NCI-H345 treated with DMSO at 0.1 percent for 48 hours (cell line): ENCODE measurements at regions not wholly inside any gene's neighbourhood (a gene's known extent, or its start where the extent isn't known, plus 50 kb on each side); places are given as distances from the start of the nearest gene placed in this dataset.

ENCODE experiments used
- DNase-seq: peaks from one replicate; lab custom pipeline; 2025; ENCODE audit not compliant: unreplicated experiment; lab: John Stamatoyannopoulos, UW

- peak; percentile 34 for DNase-seq
Observed at GRCh38 chr20:50389808-50390684, 120.1 kb upstream of the PTPN1 start.

GRCh38 chr20:50390685-50391443 is 119.3 kb upstream of the PTPN1 start:
- DNase-seq, result no peak

- DNase-seq, result no peak
Observed at GRCh38 chr20:50391444-50392137, 118.6 kb upstream of the PTPN1 start.

- DNase-seq, result no peak
Observed at GRCh38 chr20:50392138-50392866, 117.9 kb upstream of the PTPN1 start.

- no peak for DNase-seq
Observed at GRCh38 chr20:50393242-50393641, 116.9 kb upstream of the PTPN1 start.

- no peak for DNase-seq
Observed at GRCh38 chr20:50393990-50394561, 116.1 kb upstream of the PTPN1 start.

- no peak for DNase-seq
Observed at GRCh38 chr20:50394569-50394968, 115.6 kb upstream of the PTPN1 start.

- no peak for DNase-seq
Observed at GRCh38 chr20:50395251-50395729, 114.9 kb upstream of the PTPN1 start.

- no peak for DNase-seq
Observed at GRCh38 chr20:50395914-50396488, 114.2 kb upstream of the PTPN1 start.

- no peak for DNase-seq
Observed at GRCh38 chr20:50396623-50397022, 113.6 kb upstream of the PTPN1 start.

- DNase-seq, result no peak
Observed at GRCh38 chr20:50397058-50397457, 113.1 kb upstream of the PTPN1 start.

- DNase-seq, result no peak
Observed at GRCh38 chr20:50398064-50398463, 112.1 kb upstream of the PTPN1 start.

GRCh38 chr20:50398471-50398820 is 111.7 kb upstream of the PTPN1 start:
- DNase-seq, result no peak

GRCh38 chr20:50398821-50399554 is 111.2 kb upstream of the PTPN1 start:
- no peak for DNase-seq

- no peak for DNase-seq
Observed at GRCh38 chr20:50399555-50399916, 110.6 kb upstream of the PTPN1 start.

- DNase-seq, result no peak
Observed at GRCh38 chr20:50399917-50400704, 110.1 kb upstream of the PTPN1 start.

- no peak for DNase-seq
Observed at GRCh38 chr20:50400705-50401586, 109.2 kb upstream of the PTPN1 start.
